ENCODE measurements at regions not wholly inside any gene's neighbourhood (a gene's known extent, or its start where the extent isn't known, plus 50 kb on each side); places are given as distances from the start of the nearest gene placed in this dataset.

DNA sequence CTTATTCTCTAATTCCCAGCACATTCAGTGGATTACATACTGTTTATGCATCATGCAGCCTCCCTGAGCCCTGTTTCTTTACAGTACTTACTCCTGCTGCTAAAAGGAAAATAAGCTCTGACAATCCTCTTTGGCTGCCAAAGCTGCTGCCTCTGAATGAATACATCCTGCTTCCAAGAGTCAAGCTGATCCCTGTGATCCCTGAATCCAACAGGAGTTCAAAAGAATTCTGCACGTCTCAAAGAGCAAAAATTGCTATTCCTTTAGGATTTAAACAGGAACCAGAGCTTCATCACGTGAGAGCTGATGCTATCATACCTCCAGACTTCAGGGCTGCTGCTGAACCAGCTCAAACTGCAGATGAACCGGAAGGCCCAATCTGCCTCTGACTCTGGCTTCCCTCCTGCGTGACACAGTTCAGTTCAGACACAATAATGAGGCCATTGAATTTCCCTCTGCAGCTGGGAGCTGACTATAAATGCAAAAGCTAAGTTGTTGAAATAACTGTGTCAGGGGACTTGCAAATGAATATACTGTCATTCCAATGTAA lies 851.0 kb upstream of the PHF14 start:
- DNase-seq (ENCODE audit: low read depth), result no peak

DNA sequence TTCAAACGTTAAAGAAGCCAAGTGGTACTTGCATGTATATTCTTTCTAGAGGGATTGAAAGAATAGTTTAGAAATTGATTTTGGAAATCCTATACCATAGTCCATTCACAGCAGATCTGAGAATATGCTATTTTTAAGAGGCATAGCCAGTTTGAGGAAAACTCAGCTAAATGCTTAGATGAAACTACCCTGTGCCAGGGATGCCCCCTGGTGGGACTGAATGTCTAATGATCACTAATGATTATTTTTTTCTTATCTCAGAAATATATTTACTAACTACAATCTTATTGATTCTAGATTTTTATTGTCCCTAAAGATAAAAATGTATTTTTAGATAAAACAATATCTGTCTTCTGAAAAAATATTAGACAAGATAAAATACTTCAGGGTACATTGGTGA lies 844.9 kb upstream of the PHF14 start:
- no peak for DNase-seq (ENCODE audit: low read depth)

DNA sequence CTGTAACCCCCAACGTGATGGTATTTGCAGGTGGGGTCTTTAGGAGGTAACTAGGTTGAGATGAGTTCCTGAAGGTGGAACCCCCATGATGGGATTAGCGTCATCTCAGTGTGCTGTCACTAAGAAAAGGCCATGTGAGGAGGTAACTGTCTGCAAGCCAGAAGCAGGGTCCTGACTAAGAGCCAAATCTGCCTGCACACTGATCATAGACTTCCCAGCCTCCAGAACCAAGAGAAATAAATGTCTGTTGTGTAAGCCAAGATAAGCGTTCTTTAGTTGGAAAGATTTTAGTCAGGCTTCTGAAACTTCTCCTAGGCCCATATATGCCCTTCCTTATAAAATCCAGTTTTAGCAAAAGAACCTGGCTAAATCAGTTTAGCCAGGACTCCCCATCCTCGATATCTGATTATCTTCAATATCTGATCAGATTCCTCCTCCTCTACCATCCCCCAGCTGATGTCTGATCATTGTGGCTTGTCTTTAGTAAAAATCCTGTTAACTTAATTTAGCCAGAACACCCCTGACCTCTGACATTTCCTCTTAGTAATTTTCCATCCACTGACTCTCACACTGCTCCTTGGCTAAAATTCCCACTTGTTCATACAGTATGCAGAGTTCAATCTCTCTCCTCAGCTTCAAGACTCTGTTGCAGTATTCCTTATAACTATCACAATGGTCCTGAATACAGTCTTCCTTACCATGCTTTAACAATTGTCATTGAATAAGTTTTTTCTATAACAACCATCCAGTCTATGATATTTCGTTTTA lies 835.4 kb upstream of the PHF14 start:
- no peak for DNase-seq (ENCODE audit: low read depth)

DNA sequence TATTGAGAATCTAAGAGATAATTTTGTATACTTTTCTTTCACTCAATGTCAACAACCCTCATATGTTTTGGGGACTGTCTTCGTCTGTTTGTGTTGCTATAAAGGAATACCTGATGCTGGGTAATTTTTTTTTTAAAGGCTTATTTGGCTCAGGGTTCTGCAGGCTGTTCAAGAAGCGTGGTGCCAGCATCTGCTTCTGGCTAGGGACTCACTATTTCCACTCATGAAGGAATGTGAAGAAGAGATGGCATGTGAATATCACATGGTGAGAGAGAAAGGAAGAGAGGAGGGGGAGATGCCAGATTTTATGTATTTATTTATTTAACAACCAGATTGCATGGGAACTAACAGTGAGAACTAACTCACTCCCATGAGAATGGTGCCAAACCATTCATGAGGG lies 827.4 kb upstream of the PHF14 start:
- no peak for DNase-seq (ENCODE audit: low read depth)

DNA sequence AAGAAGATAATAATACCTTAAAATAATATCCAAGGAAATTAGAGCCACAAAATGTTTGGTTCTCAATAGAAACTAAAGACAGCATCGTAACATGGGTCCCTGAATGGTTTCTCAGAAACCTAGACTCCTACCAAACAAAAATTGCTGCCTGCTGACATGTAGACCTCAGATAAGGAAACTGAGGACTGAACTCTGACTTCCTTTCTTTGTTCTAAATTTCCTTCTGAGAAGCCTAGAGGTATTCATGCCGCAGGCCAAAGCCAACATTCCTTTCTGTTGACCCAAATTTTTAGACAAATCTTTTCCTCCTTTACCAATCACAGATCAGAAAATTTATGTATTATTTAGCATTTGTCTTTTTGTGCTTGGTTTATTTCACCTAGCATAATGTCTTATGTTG lies 816.7 kb upstream of the PHF14 start:
- DNase-seq (ENCODE audit: low read depth), result no peak

DNA sequence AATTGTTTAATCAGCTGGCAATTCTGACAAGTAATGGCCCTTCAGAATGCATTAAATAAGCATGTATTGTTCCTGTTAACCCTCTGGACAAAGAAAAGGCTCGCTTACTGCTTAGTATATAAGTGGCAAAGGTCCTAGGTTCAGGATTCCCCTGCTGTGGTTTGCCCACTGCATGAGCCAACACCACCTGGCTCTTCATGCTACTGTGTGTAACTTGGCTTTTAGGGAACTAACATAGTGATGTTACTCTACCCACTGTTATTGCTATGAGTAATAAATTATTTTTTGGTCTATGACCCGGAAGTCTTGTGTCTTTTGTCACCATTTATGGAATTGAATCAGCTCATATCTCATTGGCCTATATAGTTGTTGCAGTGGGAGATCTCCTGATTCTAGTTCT lies 791.7 kb upstream of the PHF14 start:
- no peak for DNase-seq (ENCODE audit: low read depth)

DNA sequence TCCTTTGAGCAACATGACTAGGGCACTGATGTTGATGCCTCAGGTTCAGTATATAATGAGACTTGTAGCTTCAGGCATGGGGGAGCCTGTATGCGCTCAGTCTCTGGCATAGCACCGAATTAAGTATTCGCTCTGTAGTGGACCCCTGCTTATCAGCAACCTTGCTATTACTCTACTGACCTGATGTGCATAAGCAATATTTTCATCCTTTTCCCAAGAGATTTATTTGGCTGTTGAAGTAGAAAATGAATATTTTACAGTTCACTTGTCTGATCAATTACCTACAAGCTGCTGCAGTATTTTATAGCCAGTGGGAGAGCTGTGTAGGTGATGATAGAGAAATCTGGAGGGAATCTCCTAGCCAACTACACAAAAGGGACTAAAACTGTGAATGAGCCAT lies 781.6 kb upstream of the PHF14 start:
- no peak for DNase-seq (ENCODE audit: low read depth)

DNA sequence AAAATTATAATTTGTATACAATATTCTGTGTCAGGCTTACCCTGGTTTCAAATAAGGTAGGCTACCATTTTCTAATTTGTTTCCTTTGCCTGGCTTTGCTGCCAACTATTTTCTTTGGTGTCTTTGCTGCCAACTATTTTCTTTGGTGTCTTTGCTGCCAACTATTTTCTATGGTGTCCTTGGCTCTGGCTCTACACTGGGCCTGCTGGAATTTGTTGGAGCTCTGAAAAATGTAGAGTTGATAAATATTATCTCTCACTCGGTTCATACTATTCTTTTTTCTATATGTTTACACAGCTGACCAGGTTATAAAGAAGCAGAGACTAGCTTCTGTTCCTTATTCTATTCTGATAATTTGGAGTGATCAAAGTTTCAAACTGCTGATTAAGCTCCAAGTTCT lies 768.0 kb upstream of the PHF14 start:
- no peak for DNase-seq (ENCODE audit: low read depth)

DNA sequence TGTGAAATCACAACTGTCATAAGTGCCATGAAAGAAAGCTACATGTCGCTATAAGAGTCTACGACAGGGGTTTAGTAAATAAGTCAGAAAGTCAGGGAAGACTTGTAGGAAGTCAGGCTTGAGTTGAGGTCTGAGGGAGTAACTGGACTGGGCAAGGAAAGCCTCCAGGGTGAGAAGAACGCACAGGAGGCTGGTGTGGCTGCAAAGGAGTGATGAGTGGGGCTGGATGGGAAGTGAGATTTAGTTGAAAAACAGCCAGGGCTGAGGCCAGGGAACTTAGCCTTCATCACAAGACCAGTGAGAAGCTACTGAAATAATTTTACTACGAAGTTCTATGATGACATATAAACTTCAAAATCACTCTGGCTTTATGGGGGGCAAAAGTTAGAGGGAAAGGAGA lies 763.7 kb upstream of the PHF14 start:
- no peak for DNase-seq (ENCODE audit: low read depth)

DNA sequence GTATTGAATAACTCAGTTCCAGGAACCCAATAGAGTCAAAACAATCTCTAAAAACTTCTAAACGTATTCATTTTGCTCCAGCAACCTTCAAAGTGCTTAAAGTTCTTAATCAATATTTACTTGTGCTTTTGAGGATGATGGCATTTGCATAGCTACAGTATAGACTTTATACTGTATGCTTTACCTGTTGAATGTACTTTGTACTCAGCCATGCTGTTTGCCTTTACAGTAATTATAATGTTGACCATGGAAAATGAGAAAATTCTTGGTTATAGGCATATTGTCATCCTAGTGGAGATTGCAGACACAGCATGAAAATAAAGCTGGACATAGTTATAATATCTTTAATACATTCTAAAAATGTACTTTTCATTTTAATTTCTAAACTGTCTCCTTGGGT lies 762.7 kb upstream of the PHF14 start:
- DNase-seq (ENCODE audit: low read depth), result no peak

DNA sequence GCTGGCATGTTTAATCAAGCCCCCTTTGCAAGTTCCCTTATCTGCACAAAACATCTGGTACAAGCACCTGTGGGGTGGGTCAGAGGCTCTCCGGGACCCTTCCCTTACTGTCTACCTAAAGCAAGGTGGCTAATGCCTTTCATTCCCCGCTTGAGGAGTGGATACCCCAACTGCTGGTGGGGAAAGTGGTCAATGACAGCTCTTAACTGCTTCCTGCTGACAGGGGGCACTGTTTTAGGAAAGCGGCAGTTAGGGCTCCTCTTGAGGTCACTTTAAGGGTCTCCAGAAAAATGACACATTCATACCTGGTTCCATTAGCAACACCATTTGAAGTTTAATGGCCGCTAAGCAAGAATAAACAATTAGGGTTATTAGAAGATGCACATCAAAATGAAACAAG lies 761.8 kb upstream of the PHF14 start:
- no peak for DNase-seq (ENCODE audit: low read depth)

DNA sequence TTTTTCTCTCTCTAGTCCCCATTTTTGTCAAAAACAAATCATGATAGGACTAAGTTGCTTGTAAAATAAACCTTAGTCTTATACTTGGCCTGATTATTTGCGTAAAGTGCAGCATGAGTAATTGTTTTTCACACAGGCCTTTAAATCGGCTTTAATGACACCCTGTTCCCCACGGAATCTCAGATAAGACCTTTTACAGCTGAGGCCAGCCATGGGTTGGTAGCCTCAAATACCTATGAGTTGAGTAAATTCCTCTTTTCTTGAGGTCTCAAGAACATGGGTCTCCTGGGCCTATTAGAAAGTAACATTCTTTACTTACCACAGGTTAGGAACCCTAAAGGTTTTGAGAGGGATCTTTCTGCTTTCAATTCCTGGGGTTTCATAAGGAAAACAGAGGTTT lies 761.0 kb upstream of the PHF14 start:
- DNase-seq (ENCODE audit: low read depth), result no peak

DNA sequence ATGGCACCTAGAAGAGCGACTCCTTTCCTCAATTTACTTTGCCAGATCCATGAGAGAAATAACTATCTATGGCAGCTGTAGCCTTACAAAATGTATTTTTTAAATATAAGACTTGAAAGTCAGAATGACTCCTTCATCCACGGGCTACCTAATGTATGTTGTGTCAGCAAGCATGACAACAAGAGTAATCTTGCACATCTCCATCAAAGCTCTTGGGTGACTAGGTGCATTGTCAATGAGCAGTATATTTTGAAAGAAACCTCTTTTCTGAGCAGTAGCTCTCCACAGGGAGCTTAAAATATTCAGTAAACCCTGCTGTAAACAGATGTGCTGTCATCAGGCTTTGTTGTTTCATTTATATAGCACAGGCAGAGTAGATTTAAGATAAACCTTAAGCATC lies 757.2 kb upstream of the PHF14 start:
- no peak for DNase-seq (ENCODE audit: low read depth)

DNA sequence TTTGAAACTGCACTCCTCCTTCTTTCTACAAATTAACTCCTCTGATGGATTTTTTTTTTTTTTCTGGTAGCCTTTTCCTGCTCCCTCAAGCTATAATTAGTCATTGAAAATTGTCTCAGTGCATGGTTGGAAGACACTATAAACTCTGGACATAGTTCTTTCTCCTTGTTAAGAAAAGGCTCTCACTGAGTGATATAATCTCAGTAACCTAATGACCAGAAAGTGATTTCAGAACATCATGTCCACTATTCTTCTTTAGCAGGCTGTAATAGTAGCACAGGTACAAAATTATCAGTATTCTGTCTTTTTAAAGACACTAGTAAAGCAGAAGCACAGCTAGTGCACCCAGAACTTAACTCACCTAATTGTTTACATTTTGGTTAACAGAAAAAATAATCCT lies 752.6 kb upstream of the PHF14 start:
- DNase-seq (ENCODE audit: low read depth), result no peak

DNA sequence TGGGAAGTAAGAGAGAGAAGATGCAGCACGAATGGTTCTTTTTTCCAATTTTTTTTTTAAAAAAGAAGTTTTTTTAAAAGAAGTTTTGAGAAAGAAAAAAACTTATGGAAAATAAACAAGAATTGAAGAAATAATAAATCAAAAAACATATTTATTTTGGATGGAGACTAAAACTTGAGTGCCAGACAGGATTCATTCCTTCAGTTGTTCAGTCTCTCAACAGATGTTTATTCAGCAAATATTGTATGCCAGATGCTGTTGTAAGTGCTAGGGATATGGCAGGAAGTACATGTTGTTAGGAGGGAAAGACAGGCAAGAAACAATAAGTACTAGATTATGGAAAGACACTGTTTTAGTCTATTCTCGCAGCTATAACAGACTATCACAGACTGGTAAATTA lies 750.7 kb upstream of the PHF14 start:
- no peak for DNase-seq (ENCODE audit: low read depth)

DNA sequence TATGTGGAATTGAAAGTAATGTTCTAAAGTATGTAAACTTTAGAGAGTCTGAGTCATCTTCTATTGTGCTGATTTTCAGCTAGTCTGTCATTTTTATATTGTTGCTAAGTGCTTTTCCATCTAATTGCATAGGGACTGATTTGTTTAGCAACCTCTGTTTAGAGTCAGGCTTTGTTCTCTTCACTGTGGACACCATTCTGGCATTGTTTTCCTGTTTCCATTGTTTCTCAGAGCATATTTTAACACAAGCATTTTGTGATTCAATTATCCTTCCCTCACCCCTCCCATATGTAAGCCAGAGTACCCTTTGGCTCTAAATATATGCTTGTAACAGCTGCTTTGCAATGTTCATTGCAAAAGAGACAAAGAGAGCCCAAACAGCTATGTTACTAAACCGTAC lies 748.4 kb upstream of the PHF14 start:
- no peak for DNase-seq (ENCODE audit: low read depth)

DNA sequence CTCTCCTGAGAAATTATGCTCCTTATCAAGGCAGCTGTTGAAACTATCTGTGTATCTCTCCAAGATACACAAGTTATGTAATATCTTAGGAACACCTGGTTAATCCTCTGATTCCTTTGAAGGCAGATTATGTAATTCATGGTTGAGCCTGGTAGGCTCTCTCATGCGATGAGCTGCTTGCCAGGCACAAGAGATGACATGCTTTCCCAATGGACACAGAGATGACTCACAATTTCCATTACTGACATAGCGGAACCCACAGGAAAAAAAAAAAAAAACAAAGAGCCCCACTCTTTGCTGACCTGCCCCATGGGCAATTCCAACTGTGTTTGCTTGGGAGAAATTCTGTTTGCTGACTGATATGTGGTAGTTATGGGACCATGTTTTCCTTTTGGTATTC lies 736.4 kb upstream of the PHF14 start:
- no peak for DNase-seq (ENCODE audit: low read depth)

DNA sequence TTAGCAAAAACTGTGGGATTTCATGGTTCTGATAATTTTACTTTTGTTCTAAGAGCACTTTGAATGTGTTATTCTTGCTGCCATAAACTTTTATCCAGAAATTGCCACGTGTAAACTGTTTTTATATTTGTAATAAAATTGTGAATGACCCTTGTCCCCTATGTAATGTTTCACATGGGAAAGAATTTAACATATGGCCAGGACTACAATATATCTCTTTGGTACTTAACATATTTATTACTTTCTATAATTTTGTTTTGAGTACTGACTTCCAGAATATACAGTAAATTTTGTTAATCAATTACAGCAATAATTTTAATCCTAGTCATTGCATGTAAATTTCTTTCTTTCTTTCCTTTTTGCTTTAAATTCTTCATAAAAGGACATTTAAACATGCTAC lies 735.0 kb upstream of the PHF14 start:
- no peak for DNase-seq (ENCODE audit: low read depth)

DNA sequence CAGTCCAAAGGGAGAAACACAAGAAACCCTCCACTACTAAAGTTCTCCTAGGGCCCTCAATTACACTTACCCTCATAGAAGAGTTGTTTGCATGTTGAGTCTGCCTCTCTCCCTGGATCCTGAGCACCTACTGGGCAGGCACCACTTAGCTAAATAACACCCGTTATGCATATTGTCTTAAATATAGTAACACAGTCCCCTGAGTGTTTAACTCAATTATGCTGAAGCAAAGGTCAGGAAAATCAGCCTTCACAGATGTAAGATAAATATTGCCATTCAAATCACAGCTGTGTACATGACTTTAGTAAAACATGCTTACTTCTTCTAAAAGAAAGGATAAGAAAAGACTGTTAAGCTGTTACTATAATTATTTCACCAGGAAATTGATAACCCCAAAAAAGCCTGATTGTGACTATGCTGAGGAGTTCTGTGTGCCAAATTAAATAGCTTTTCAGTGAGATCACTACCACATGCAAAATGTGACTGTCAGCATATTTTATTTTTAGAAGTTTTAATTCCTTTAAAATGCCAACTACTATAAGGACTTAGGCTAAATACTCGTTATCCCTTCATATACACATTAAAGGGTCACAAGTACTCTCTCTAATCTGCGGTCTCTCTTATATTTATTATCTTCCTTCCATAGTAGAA lies 733.9 kb upstream of the PHF14 start:
- DNase-seq (ENCODE audit: low read depth), result no peak

DNA sequence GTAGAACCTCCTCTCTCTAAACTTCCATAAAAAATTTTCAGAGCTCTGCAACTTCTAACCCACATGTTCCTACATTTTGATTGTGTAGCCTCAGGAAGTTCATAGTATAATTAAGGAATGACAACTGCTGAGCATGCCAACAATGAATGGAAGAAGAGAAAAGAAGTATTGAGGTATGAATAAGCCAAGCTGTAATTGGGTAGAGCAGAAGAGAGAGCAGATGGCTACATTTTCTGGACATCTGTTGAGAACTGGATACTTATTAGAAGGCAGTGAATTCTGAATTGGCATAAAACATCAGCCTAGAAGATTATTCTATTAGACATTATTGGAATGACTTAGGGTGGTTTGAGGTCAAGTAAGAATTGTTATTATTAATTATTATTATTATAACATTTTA lies 728.3 kb upstream of the PHF14 start:
- DNase-seq (ENCODE audit: low read depth), result no peak

DNA sequence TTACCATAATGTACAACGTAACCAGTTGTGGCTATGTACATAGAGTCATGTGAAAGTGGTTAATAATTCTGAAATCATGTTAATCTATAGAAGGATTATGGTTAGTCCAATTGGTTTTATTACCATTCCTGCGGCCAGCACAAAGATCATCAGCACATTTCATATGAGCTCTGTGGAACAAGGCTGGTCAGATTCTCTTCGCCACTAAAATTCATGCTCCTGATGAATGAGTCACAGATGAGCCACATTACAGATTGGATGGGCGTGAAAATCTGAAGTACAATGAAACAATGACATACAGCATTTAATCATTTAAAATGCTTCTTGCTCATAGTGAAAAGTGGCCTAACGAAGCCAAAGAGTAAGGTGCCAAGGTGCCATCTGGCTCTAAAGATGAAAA lies 716.2 kb upstream of the PHF14 start:
- no peak for DNase-seq (ENCODE audit: low read depth)

DNA sequence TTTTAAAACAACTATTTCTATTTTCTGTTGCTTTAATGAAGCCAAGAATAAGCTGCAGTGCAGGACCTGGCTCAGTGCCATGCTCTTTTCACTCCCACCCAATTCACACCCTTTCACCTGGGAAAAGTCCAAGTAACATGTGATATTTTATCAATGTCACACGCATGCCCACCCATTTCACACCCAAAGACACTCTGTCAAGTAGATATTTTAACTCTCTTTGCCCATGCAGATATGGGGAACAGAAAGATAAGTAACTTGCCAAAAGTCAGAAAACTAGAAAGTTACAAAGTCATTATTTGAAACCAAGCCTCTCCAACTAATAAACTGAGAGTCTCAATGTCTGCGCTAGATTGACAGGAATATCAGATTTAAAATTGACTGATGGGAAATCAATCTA lies 706.7 kb upstream of the PHF14 start:
- DNase-seq (ENCODE audit: low read depth), result no peak

DNA sequence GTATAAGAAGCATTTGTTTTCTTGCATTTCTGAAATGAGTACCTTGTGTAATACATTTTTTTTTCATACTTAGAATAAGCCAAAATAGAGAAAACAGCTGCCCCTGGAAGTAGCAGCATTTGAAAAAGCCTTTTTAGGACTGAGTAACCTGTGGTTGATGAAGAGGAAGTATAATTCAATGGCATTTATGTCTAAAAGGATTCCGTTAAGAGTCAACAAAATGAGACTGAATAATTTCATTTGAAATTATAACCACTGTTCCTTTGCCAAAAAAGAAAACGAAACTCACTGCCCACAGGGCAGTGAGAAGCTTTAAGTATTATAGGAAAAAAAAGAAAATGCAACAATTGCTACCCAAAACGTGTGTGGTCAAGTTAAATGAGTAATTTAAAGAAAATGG lies 705.6 kb upstream of the PHF14 start:
- no peak for DNase-seq (ENCODE audit: low read depth)

DNA sequence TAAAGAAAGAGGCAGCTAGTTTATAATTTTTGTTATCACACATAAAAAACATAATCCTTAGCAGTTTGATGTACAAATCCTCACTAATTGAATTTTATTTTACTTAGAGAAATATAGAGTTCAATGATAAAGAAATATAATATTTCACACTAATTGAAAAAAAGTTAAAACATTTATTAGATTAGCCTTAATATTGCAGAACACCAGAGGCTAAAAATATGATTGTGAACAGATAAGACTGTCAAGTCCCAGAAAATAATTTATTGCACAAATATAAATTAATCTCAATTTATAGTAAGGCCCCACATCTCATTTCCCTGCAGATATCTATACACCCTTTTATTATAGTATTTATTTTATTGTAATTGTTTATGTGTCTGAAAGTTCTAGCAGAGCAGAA lies 690.8 kb upstream of the PHF14 start:
- no peak for DNase-seq (ENCODE audit: low read depth)
